Loucy (cell line): ENCODE measurements at regions not wholly inside any gene's neighbourhood (a gene's known extent, or its start where the extent isn't known, plus 50 kb on each side); places are given as distances from the start of the nearest gene placed in this dataset.

Source experiments
- H2AFZ ChIP-seq: fragments of 200-600 bp; sonication (generic); 2 replicates; pipeline ENCODE4 v1.6.0; 2016; ENCODE audit warnings: antibody characterized with exemption, mild to moderate bottlenecking, low read length, moderate library complexity
- H3F3A ChIP-seq: fragments of 200-600 bp; 2 replicates; pipeline ENCODE4 v1.6.0; 2016; ENCODE audit warnings: antibody characterized with exemption, low read depth, mild to moderate bottlenecking
- H3K27me3 ChIP-seq: fragments of 200-600 bp; sonication (generic); 2 replicates; pipeline ENCODE4 v1.6.1; 2014; ENCODE audit warnings: low read length, mild to moderate bottlenecking; ENCODE audit not compliant: insufficient read depth, poor library complexity, severe bottlenecking
- H3K36me3 ChIP-seq: fragments of 200-600 bp; sonication (generic); 2 replicates; pipeline ENCODE4 v1.6.1; 2016; ENCODE audit warnings: low read length; ENCODE audit not compliant: insufficient read depth
- H3K4me1 ChIP-seq: fragments of 200-600 bp; sonication (generic); 2 replicates; pipeline ENCODE4 v1.5.1; 2014; ENCODE audit warnings: low read length, mild to moderate bottlenecking; ENCODE audit not compliant: insufficient read depth, poor library complexity, severe bottlenecking
- H3K4me2 ChIP-seq: fragments of 200-600 bp; sonication (generic); 2 replicates; pipeline ENCODE4 v1.6.0; 2014; ENCODE audit warnings: antibody characterized with exemption, low read length, low read depth, mild to moderate bottlenecking; ENCODE audit not compliant: poor library complexity, severe bottlenecking
- H3K4me3 ChIP-seq: fragments of 200-600 bp; sonication (generic); 2 replicates; pipeline ENCODE4 v1.5.1; 2014; ENCODE audit warnings: low read length, mild to moderate bottlenecking, mixed read lengths; ENCODE audit not compliant: poor library complexity, severe bottlenecking
- H3K79me2 ChIP-seq: fragments of 200-600 bp; sonication (generic); 2 replicates; pipeline ENCODE4 v1.6.1; 2014; ENCODE audit warnings: low read length; ENCODE audit not compliant: insufficient read depth
- H3K9ac ChIP-seq: fragments of 200-600 bp; sonication (generic); 2 replicates; pipeline ENCODE4 v1.6.0; 2014; ENCODE audit warnings: mild to moderate bottlenecking, low read depth, low read length, moderate library complexity; ENCODE audit not compliant: poor library complexity, severe bottlenecking
- H3K9me2 ChIP-seq: fragments of 200-600 bp; sonication (generic); replicated peaks from 2 replicates; pipeline ENCODE4 v1.6.1; 2016; ENCODE audit warnings: low read depth, low read length, mixed read lengths
- H3K9me3 ChIP-seq: fragments of 200-600 bp; sonication (generic); 2 replicates; pipeline ENCODE4 v1.6.1; 2014; ENCODE audit warnings: mild to moderate bottlenecking, antibody characterized with exemption, low read length, low read depth; ENCODE audit not compliant: insufficient read depth
- H4K20me1 ChIP-seq: fragments of 200-600 bp; sonication (generic); 2 replicates; pipeline ENCODE4 v1.6.0; 2014; ENCODE audit warnings: antibody characterized with exemption, low read length, mild to moderate bottlenecking; ENCODE audit not compliant: insufficient read depth, poor library complexity, severe bottlenecking
- EZH2phosphoT487 ChIP-seq: fragments of 200-600 bp; IDR thresholded peaks from 2 replicates; pipeline ENCODE4 v1.6.1; 2018; ENCODE audit warnings: antibody characterized with exemption, mild to moderate bottlenecking, moderate library complexity, borderline replicate concordance
- TF ChIP-seq, protein P1 (sequence below): fragments of 200-600 bp; sonication (generic); conservative IDR thresholded peaks from 2 replicates; pipeline ENCODE4 v1.5.1; 2014; ENCODE audit warnings: mild to moderate bottlenecking, antibody characterized with exemption, low read length

DNA sequence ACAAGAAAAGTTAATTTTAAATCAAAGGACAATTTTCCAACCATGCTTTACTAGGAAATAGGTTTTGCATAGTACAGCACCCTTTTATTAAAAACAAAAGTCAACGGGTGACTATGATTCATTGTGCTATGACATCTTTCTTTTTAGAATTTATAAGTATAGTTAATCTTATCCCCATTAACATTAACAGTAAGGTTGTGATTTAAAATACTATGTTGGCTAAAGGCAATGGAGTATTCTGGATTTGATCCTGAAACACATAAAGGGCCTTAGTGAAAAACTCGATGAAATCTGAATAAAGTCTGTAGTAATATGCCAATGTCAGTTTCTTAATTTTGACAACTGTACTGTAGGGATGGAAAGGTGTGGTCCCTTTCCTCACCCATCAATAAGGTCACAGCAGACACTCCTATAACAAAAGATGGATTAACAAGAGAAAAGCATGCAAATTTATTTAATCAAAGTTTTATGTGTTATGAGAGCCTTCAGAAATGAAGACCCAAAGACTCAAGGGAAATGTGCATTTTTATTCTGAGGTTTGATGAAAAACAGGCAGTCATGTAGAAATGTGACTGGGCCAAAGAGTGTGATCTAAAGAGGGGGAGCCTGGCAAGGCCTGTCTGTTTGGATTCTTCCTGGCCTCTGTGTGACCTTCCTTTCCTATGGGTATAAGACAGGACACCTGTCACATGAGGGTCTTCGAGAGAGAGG, 731.4 kb downstream of the TSN start:
- no peak overlapping the region for H3K4me2 ChIP-seq
- no peaks in the 10 kb centered on the region for H3K9me2 ChIP-seq
- H3K36me3 ChIP-seq = no peaks in the 10 kb centered on the region
- no peaks in the 10 kb centered on the region for H3K9me3 ChIP-seq
- H3K4me3 ChIP-seq = no peak overlapping the region
- H3K79me2 ChIP-seq = no peaks in the 10 kb centered on the region
- H3K9ac ChIP-seq = no peak overlapping the region
- no peaks in the 10 kb centered on the region for H3K27me3 ChIP-seq
- H3K4me1 ChIP-seq = no peaks in the 10 kb centered on the region
- TF ChIP-seq, protein P1, sequence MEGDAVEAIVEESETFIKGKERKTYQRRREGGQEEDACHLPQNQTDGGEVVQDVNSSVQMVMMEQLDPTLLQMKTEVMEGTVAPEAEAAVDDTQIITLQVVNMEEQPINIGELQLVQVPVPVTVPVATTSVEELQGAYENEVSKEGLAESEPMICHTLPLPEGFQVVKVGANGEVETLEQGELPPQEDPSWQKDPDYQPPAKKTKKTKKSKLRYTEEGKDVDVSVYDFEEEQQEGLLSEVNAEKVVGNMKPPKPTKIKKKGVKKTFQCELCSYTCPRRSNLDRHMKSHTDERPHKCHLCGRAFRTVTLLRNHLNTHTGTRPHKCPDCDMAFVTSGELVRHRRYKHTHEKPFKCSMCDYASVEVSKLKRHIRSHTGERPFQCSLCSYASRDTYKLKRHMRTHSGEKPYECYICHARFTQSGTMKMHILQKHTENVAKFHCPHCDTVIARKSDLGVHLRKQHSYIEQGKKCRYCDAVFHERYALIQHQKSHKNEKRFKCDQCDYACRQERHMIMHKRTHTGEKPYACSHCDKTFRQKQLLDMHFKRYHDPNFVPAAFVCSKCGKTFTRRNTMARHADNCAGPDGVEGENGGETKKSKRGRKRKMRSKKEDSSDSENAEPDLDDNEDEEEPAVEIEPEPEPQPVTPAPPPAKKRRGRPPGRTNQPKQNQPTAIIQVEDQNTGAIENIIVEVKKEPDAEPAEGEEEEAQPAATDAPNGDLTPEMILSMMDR = no peak
- no peak for TF ChIP-seq EZH2phosphoT487
- H2AFZ ChIP-seq = no peak overlapping the region
- no peaks in the 10 kb centered on the region for H4K20me1 ChIP-seq
- no peaks in the 10 kb centered on the region for H3F3A ChIP-seq

DNA sequence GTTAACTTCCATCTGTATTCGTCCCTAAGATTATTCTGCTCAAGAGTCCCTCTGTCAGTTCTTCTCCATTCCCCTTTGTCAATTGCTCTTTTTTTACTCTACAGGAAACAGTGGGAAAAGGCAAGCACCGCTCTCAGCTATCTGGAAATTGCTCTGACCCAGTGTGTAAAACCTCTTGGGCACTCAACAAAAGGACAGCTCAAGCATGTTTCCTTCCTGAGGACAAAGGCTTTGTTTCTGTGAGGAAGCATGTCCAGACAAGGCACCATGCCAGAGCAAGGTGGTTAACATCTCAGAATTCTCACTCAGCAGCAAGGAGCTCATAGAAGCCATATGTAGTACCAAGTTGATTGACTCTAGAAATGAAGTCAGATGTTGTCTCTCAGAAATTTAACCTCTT, 735.6 kb downstream of the TSN start:
- no peaks in the 10 kb centered on the region for H3K9me2 ChIP-seq
- TF ChIP-seq, protein P1 = no peak
- TF ChIP-seq EZH2phosphoT487 = no peak
- H3K36me3 ChIP-seq = no peaks in the 10 kb centered on the region
- H3K4me2 ChIP-seq = no peak overlapping the region
- no peak overlapping the region for H3K4me3 ChIP-seq
- H3K27me3 ChIP-seq = no peaks in the 10 kb centered on the region
- no peaks in the 10 kb centered on the region for H3K4me1 ChIP-seq
- H3F3A ChIP-seq = no peaks in the 10 kb centered on the region
- H2AFZ ChIP-seq = no peak overlapping the region
- H3K9me3 ChIP-seq = no peaks in the 10 kb centered on the region
- H3K79me2 ChIP-seq = no peaks in the 10 kb centered on the region
- H3K9ac ChIP-seq = no peak overlapping the region
- no peaks in the 10 kb centered on the region for H4K20me1 ChIP-seq

DNA sequence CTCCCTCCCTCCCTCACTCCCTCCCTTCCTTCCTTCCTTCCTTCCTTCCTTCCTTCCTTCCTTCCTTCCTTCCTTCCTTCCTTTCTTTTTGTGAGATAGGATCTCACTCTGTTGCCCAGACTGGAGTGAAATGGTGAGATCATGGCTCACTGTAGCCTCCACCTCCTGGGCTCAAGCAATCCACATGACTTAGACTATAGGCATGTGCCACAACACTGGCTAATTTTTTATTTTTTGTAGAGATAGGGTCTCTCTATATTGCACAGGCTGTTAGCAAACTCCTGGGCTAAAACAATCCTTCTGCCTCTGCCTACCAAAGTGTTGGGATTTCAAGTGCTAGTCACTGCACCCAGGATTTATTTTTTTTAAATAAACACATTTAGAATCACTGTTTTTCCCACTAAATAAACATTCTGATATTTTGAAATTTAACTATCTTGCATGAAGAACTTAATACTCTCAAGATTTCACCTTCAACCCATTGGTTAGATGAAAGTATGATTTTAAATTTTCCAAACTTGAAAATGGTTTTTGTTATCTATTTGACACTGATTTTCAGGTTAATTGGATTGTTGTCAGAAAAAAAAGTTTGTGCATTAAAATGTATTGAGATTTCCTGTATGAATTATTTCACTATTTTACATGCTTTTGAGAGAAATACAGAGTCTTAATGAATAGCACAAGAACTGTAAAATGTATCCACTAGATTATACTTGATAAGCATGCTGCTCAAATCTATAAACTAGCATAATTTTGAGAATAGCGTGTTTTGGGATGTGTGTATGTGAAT, 745.1 kb downstream of the TSN start:
- H3K79me2 ChIP-seq = no peaks in the 10 kb centered on the region
- H3K4me2 ChIP-seq = no peak overlapping the region
- no peaks in the 10 kb centered on the region for H3K27me3 ChIP-seq
- no peaks in the 10 kb centered on the region for H3K9me3 ChIP-seq
- no peaks in the 10 kb centered on the region for H3K36me3 ChIP-seq
- H2AFZ ChIP-seq = no peak overlapping the region
- H3F3A ChIP-seq = no peaks in the 10 kb centered on the region
- TF ChIP-seq EZH2phosphoT487 = no peak
- TF ChIP-seq, protein P1 = no peak
- H4K20me1 ChIP-seq = no peaks in the 10 kb centered on the region
- H3K4me1 ChIP-seq = no peaks in the 10 kb centered on the region
- no peak overlapping the region for H3K9ac ChIP-seq
- H3K4me3 ChIP-seq = no peak overlapping the region
- H3K9me2 ChIP-seq = no peaks in the 10 kb centered on the region
